ENCODE measurements at regions not wholly inside any gene's neighbourhood (a gene's known extent, or its start where the extent isn't known, plus 50 kb on each side); places are given as distances from the start of the nearest gene placed in this dataset.

GRCh38 chr2:224163566-224164307, 124.7 kb upstream of the SERPINE2 start:
- Histone ChIP-seq H4K20me1 (ENCODE audit: control insufficient read depth, extremely low read depth, insufficient read depth, low read length) (no peaks in the 10 kb centered on the region), H3K4me2 (ENCODE audit: control insufficient read depth, extremely low read depth, insufficient read depth, low read depth, low read length) (no peak overlapping the region), H3K27ac (ENCODE audit: control insufficient read depth, insufficient read depth, low read length) (no peak overlapping the region), H3K4me1 (ENCODE audit: control insufficient read depth, extremely low read depth, insufficient read depth, low read length) (peaks cover 18% of the 10 kb centered on the region), H3K79me2 (ENCODE audit: control insufficient read depth, insufficient read depth, low read length) (no peaks in the 10 kb centered on the region), H3K9me1 (ENCODE audit: control insufficient read depth, extremely low read depth, insufficient read depth, low read length) (no peaks in the 10 kb centered on the region), H3K9ac (ENCODE audit: control insufficient read depth, extremely low read depth, insufficient read depth, low read length) (no peak overlapping the region), H3K9me3 (ENCODE audit: control insufficient read depth, low read depth, low read length) (no peaks in the 10 kb centered on the region), H3K4me3 (ENCODE audit: control insufficient read depth in 2 of 3, extremely low read depth in 1 of 3, insufficient read depth in 2 of 3, low read depth in 1 of 3, low read length in 3 of 3) (no peak overlapping the region), H2AFZ (ENCODE audit: control insufficient read depth, low read length) (no peak overlapping the region), H3K36me3 (ENCODE audit: control insufficient read depth in 2 of 2, extremely low read depth in 1 of 2, insufficient read depth in 2 of 2, low read length in 2 of 2) (no peaks in the 10 kb centered on the region), H3K27me3 (ENCODE audit: control insufficient read depth, extremely low read depth, insufficient read depth, low read length) (no peaks in the 10 kb centered on the region)
- no peak for TF ChIP-seq CTCF (optimal IDR thresholded peaks at IDR 0.05 in 1 of 3, IDR thresholded peaks at IDR 0.05 in 1 of 3, conservative IDR thresholded peaks at IDR 0.05 in 1 of 3; ENCODE audit: extremely low read depth in 1 of 3, insufficient read depth in 2 of 3, low read length in 3 of 3)
- DNase-seq (ENCODE audit: low read depth, low spot score) (no peak), FAIRE-seq (no peak)
- dilution Hi-C loops (cut with MboI; ENCODE audit: extremely low pct_ligation_motif_present, low sequenced_read_pairs) = no loop called here

- H3K27me3 ChIP-seq (ENCODE audit: control insufficient read depth, extremely low read depth, insufficient read depth, low read length) = no peaks in the 10 kb centered on the region
- TF ChIP-seq CTCF (optimal IDR thresholded peaks at IDR 0.05 in 1 of 3, IDR thresholded peaks at IDR 0.05 in 1 of 3, conservative IDR thresholded peaks at IDR 0.05 in 1 of 3; ENCODE audit: extremely low read depth in 1 of 3, insufficient read depth in 2 of 3, low read length in 3 of 3) (no peak), EZH2 (IDR thresholded peaks at IDR 0.05; ENCODE audit: low read length) (no peak)
- H3K4me3 ChIP-seq (ENCODE audit: control insufficient read depth in 2 of 3, extremely low read depth in 1 of 3, insufficient read depth in 2 of 3, low read depth in 1 of 3, low read length in 3 of 3) = no peak overlapping the region
- H3K4me2 ChIP-seq (ENCODE audit: control insufficient read depth, extremely low read depth, insufficient read depth, low read depth, low read length) = no peak overlapping the region
- H3K27ac ChIP-seq (ENCODE audit: control insufficient read depth, insufficient read depth, low read length) = no peak overlapping the region
- dilution Hi-C loops (cut with MboI; ENCODE audit: extremely low pct_ligation_motif_present, low sequenced_read_pairs) = no loop called here
- no peaks in the 10 kb centered on the region for H3K9me3 ChIP-seq (ENCODE audit: control insufficient read depth, low read depth, low read length)
- FAIRE-seq (no peak), DNase-seq (ENCODE audit: low read depth, low spot score) (no peak)
- no peaks in the 10 kb centered on the region for H3K79me2 ChIP-seq (ENCODE audit: control insufficient read depth, insufficient read depth, low read length)
- H3K9ac ChIP-seq (ENCODE audit: control insufficient read depth, extremely low read depth, insufficient read depth, low read length) = no peak overlapping the region
- H3K4me1 ChIP-seq (ENCODE audit: control insufficient read depth, extremely low read depth, insufficient read depth, low read length) = peaks cover 18% of the 10 kb centered on the region
- no peaks in the 10 kb centered on the region for H3K36me3 ChIP-seq (ENCODE audit: control insufficient read depth in 2 of 2, extremely low read depth in 1 of 2, insufficient read depth in 2 of 2, low read length in 2 of 2)
- no peaks in the 10 kb centered on the region for H3K9me1 ChIP-seq (ENCODE audit: control insufficient read depth, extremely low read depth, insufficient read depth, low read length)
- H2AFZ ChIP-seq (ENCODE audit: control insufficient read depth, low read length) = no peak overlapping the region
- no peaks in the 10 kb centered on the region for H4K20me1 ChIP-seq (ENCODE audit: control insufficient read depth, extremely low read depth, insufficient read depth, low read length)
Measured at GRCh38 chr2:224162122-224162521, 123.0 kb upstream of the SERPINE2 start.
